HG03045 (cell line): ENCODE measurements at regions not wholly inside any gene's neighbourhood (a gene's known extent, or its start where the extent isn't known, plus 50 kb on each side); places are given as distances from the start of the nearest gene placed in this dataset.

ENCODE experiments used
- ATAC-seq: cut with Tn5 transposase; IDR thresholded peaks from one replicate; pipeline ENCODE4 v1.9.1; 2021; ENCODE audit warnings: mild to moderate bottlenecking, moderate library complexity; ENCODE audit not compliant: unreplicated experiment

DNA sequence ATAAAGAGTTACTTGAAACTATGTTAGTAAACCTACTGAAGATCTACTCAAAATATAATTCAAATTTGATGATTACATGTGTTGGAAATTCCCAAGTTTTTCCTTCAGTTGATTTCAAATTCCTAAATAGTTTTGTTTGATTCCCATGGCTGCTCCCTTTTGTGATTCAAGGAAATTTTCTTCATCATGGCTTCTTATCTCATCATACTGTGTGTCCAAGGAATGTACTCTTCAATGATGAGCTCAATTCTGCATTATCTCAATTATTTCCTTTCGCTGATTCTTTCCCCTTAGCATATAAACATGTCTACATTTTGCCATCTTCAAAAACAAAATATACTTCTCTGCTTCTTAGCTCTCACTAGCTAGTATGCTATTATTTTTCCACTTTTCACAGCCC, 460.4 kb upstream of the NAALADL2 start:
- no peak for ATAC-seq

- no peak for ATAC-seq
Measured at GRCh38 chr3:174403831-174404230, 455.3 kb upstream of the NAALADL2 start.

DNA sequence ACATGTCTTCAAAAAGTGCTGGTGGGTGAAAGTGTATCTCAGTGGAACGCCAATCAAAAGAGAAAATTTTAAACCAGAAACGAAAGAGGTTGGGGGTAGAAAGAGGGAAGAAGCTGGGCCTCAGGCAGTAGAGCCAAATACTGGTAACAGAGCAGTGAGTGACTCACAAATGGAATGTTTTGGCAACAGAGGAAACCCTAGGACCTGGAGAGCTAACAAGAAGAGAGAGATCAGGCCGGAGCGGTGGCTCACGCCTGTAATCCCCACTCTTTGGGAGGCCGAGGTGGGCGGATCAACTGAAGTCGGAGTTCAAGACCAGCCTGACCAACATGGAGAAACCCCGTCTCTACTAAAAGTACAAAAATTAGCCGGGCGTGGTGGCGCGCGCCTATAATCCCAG, 450.8 kb upstream of the NAALADL2 start:
- ATAC-seq = no peak

- ATAC-seq = no peak
Measured at GRCh38 chr3:174409086-174409743, 449.9 kb upstream of the NAALADL2 start.

GRCh38 chr3:174413062-174413912, 445.8 kb upstream of the NAALADL2 start:
- ATAC-seq = no peak

GRCh38 chr3:174414902-174415301, 444.2 kb upstream of the NAALADL2 start:
- no peak for ATAC-seq

DNA sequence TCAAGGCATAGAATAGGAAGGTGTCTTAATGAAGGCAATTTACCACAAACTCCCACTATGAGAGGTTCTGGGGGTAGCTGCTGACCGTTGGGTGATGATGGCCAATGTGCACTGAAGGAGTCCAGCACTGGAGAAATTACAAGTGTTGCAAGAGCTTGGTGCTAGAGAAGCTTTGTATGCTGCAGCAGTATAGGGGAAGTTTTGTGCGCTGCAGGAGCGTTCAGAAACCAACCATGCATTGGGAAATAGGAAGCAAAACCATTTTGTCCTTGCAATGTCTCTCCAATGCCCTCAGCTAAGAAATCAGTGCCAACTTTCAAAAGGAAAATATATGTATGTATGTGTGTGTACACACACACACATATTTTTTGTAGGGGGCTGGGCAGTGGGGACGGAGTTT, 441.6 kb upstream of the NAALADL2 start:
- ATAC-seq = no peak

DNA sequence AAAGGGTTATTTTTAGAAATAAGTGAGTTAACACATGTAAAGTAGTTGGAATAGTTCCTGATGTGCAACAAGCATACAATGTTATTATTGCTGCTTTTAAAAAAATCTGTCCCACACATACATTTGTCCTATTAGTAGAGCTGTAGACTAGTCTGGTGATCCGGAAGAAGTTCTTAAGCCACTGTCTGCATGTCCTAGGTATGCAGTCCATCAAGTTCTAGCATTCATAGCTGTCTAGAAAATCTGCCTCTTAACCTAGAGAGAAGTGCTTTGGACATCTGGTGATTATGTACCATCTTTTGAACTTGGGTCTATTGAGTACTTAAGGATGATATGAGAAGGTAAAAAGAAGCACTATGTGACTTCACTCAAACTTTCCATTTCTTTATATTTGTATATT, 439.9 kb upstream of the NAALADL2 start:
- no peak for ATAC-seq

- no peak for ATAC-seq
Measured at GRCh38 chr3:174423936-174424335, 435.2 kb upstream of the NAALADL2 start.

- no peak for ATAC-seq
Measured at GRCh38 chr3:174424656-174425055, 434.5 kb upstream of the NAALADL2 start.

- ATAC-seq = no peak
Measured at GRCh38 chr3:174425422-174425821, 433.7 kb upstream of the NAALADL2 start.

GRCh38 chr3:174430986-174431385, 428.1 kb upstream of the NAALADL2 start:
- ATAC-seq = no peak

DNA sequence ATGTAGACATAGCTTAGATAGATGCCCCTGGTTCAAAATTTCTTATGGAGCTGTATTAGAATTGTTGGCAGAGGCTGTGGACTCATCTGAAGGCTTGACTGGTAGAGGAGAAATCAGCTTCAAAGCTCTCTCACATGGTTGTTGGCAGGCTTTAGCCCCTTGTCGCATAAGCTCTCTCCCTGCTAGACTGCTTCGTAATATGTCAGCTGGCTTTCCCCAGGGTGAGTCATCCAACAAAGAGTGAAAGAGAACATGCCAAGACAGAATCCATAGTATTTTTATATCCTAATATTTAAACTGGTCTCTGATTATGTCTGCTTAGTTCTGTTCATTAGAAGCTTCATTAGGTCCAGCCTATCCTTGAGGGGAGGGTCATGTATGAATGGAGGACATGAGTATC, 427.4 kb upstream of the NAALADL2 start:
- no peak for ATAC-seq

GRCh38 chr3:174436367-174436766, 422.8 kb upstream of the NAALADL2 start:
- no peak for ATAC-seq

DNA sequence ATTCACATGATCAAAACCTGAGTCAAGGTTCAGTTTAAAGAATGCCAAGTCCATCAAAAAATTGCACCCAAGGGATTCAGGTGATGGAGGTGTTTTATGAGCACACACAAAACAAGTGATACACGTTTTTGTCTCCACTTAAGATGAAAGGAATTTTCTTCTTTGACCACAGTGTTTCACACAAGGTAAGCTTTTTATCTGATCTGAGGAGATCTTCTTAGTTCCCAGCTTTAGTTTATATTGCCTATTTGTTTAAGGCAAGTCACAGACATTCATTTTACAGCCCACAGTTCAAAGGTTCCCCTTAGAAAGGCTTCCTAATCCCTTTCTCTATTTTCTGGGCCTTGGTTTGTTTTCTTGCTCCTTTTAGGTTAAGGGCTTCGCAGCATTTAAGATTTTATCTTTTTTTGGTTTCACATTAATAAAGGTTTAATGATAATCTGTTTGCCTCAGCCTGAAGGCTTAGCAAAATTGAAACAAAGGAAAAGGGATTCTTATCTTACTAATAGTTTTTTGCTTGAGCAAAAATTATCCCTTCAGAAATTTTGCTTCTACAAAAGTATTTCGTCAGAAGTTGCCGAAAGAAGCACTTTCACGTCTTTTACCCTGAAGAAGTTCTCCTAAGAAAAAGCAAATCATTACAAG, 420.5 kb upstream of the NAALADL2 start:
- ATAC-seq = no peak

DNA sequence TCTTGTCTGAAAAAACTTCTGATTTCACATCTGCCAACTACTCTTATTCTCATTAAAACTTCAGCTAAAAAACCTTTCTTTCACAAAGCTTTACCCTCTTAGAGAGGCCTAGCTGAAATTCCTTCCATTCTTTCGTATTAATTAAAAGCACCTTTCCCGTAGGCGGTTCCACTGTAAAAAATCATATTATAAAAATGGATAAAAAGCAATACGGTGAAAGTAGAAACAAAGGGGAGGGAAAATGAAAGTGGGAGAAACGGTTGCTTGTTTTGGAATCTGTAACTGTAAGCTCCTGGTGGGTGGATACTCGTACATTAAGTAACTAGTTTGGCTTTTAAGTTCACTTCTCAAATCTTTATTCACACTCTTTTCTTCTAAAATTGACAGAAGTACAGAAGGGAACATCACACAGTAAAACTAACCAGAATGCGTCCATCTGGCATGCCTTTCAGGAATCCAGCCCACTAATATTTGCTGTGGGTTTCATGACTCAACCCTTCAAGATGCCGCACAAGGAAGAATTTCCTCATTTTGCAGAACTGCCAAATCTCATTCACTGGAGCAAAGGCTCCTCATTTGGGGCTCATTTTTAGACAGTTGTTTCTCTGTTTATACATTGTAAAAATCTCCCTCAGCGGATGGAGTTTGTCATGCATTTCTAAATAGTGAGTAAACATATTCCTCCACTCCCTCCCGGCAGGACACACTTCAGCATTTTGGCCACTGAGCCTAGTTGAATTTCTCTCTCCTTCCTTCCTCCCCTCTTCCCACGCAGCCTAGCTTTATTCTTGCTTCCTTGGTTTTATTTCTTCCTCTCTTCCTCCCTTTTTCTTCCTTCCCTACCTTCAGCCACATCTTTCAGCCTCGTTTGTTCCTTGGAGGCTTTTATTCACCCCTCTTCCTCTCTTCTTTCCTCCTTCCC, 419.5 kb upstream of the NAALADL2 start:
- ATAC-seq = no peak

DNA sequence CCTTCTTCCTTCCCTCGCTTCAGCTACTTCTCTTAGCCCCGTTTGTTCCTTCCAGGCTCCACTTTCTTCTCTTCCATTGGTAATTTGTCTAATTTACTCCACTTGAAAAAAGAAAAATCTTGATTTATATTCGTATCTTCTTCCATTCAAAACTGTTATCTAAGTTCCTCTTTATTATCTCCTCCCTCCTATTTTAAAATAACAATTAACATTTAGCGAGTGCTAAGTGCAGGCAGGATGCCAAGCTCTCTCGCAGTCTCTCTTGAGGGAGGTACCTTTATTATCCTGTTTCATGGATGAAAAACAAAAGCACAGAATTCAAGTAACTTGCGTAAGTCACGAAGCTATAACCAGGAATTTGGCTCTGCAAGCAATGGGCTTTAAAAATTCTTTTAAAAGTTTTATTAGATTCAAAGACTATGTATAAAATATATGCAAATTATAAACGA, 418.9 kb upstream of the NAALADL2 start:
- ATAC-seq = no peak

GRCh38 chr3:174440741-174441587, 418.2 kb upstream of the NAALADL2 start:
- peak; percentile 58 for ATAC-seq

GRCh38 chr3:174441588-174442301, 417.4 kb upstream of the NAALADL2 start:
- peak; percentile 5 for ATAC-seq
